MM.1S (cell line): ENCODE measurements at regions not wholly inside any gene's neighbourhood (a gene's known extent, or its start where the extent isn't known, plus 50 kb on each side); places are given as distances from the start of the nearest gene placed in this dataset.

Experiments
- DNase-seq: peaks from one replicate; pipeline ENCODE4 v3.0.0-alpha.2; 2015
- H2AFZ ChIP-seq: fragments of 300-600 bp; sonication (generic); 2 replicates; pipeline ENCODE4 v1.6.0; 2016; ENCODE audit warnings: antibody characterized with exemption, low read length
- H3F3A ChIP-seq: fragments of 300-600 bp; sonication (generic); 2 replicates; pipeline ENCODE4 v1.6.1; 2016; ENCODE audit warnings: mild to moderate bottlenecking, antibody characterized with exemption, low read length, moderate library complexity, mixed read lengths; ENCODE audit not compliant: insufficient read depth
- H3K27ac ChIP-seq: fragments of 300-600 bp; sonication (generic); 2 replicates; pipeline ENCODE4 v1.5.1; 2016; ENCODE audit warnings: mild to moderate bottlenecking, low read length
- H3K27me3 ChIP-seq: fragments of 300-600 bp; sonication (generic); replicated peaks from 2 replicates; pipeline ENCODE4 v1.6.0; 2016; ENCODE audit warnings: low read length; ENCODE audit not compliant: insufficient read depth
- H3K36me3 ChIP-seq: fragments of 300-600 bp; sonication (generic); replicated peaks from 2 replicates; pipeline ENCODE4 v1.6.1; 2016; ENCODE audit warnings: mild to moderate bottlenecking, low read length, mixed read lengths; ENCODE audit not compliant: insufficient read depth
- H3K4me1 ChIP-seq: fragments of 300-600 bp; sonication (generic); 2 replicates; pipeline ENCODE4 v1.6.1; 2016; ENCODE audit warnings: low read length, mixed read lengths
- H3K4me2 ChIP-seq: fragments of 300-600 bp; sonication (generic); 2 replicates; pipeline ENCODE4 v1.6.0; 2016; ENCODE audit warnings: low read depth, low read length
- H3K4me3 ChIP-seq: fragments of 300-600 bp; sonication (generic); 2 replicates; pipeline ENCODE4 v1.5.1; 2016; ENCODE audit warnings: low read length, mixed read lengths
- H3K79me2 ChIP-seq: fragments of 300-600 bp; sonication (generic); 2 replicates; pipeline ENCODE4 v1.6.1; 2016; ENCODE audit warnings: mixed run types, low read length, mixed read lengths
- H3K9ac ChIP-seq: fragments of 300-600 bp; sonication (generic); 2 replicates; pipeline ENCODE4 v1.6.1; 2016; ENCODE audit warnings: low read length, mixed read lengths
- H3K9me2 ChIP-seq: fragments of 300-600 bp; sonication (generic); replicated peaks from 2 replicates; pipeline ENCODE4 v1.6.1; 2016; ENCODE audit warnings: mild to moderate bottlenecking, low read length, mixed read lengths; ENCODE audit not compliant: insufficient read depth
- H3K9me3 ChIP-seq: fragments of 300-600 bp; sonication (generic); replicated peaks from 2 replicates; pipeline ENCODE4 v1.6.1; 2016; ENCODE audit warnings: mild to moderate bottlenecking, low read length, mixed read lengths; ENCODE audit not compliant: insufficient read depth
- H4K20me1 ChIP-seq: fragments of 300-600 bp; sonication (generic); 2 replicates; pipeline ENCODE4 v1.6.1; 2016; ENCODE audit warnings: mild to moderate bottlenecking, low read length, moderate library complexity, mixed read lengths; ENCODE audit not compliant: insufficient read depth
- CTCF ChIP-seq: fragments of 300-600 bp; sonication (generic); IDR thresholded peaks from 2 replicates; pipeline ENCODE4 v1.5.1; 2016; ENCODE audit warnings: antibody characterized with exemption, low read length, mixed read lengths
- EZH2 ChIP-seq: fragments of 300-600 bp; sonication (generic); optimal IDR thresholded peaks from 2 replicates; pipeline ENCODE3; 2017; ENCODE audit warnings: low read depth, mild to moderate bottlenecking, antibody characterized with exemption, low read length, mixed read lengths
- EZH2phosphoT487 ChIP-seq: fragments of 300-600 bp; sonication (generic); IDR thresholded peaks from 2 replicates; pipeline ENCODE4 v1.6.1; 2018; ENCODE audit warnings: antibody characterized with exemption, low read length

GRCh38 chr4:20109391-20109790 lies 142.3 kb upstream of the SLIT2 start:
- Histone ChIP-seq H3K27ac (no peak overlapping the region), H3K9me2 (no peaks in the 10 kb centered on the region), H2AFZ (no peak overlapping the region), H3K9me3 (no peaks in the 10 kb centered on the region), H3K36me3 (no peaks in the 10 kb centered on the region), H3K79me2 (no peaks in the 10 kb centered on the region), H3K4me1 (no peaks in the 10 kb centered on the region), H4K20me1 (no peaks in the 10 kb centered on the region), H3F3A (no peaks in the 10 kb centered on the region), H3K9ac (no peak overlapping the region), H3K27me3 (no peaks in the 10 kb centered on the region), H3K4me3 (no peak overlapping the region), H3K4me2 (no peak overlapping the region)
- no peak for TF ChIP-seq EZH2phosphoT487
- TF ChIP-seq EZH2 = no peak
- TF ChIP-seq CTCF = no peak
- no peak for DNase-seq

- Histone ChIP-seq H3K36me3 (no peaks in the 10 kb centered on the region), H3K4me1 (no peaks in the 10 kb centered on the region), H3K79me2 (no peaks in the 10 kb centered on the region), H3K27me3 (no peaks in the 10 kb centered on the region), H2AFZ (no peak overlapping the region), H3K9me3 (no peaks in the 10 kb centered on the region), H3F3A (no peaks in the 10 kb centered on the region), H3K4me2 (no peak overlapping the region), H3K27ac (no peak overlapping the region), H4K20me1 (no peaks in the 10 kb centered on the region), H3K9me2 (no peaks in the 10 kb centered on the region), H3K9ac (no peak overlapping the region), H3K4me3 (no peak overlapping the region)
- no peak for DNase-seq
- no peak for TF ChIP-seq EZH2
- no peak for TF ChIP-seq EZH2phosphoT487
- TF ChIP-seq CTCF = no peak
These were observed 144.8 kb upstream of the SLIT2 start for GRCh38 chr4:20106921-20107320.

GRCh38 chr4:20101831-20102230 lies 149.9 kb upstream of the SLIT2 start:
- H4K20me1 ChIP-seq = no peaks in the 10 kb centered on the region
- no peaks in the 10 kb centered on the region for H3K79me2 ChIP-seq
- no peak overlapping the region for H2AFZ ChIP-seq
- H3K9me2 ChIP-seq = no peaks in the 10 kb centered on the region
- no peaks in the 10 kb centered on the region for H3F3A ChIP-seq
- H3K27ac ChIP-seq = no peak overlapping the region
- H3K36me3 ChIP-seq = no peaks in the 10 kb centered on the region
- TF ChIP-seq EZH2 (no peak), CTCF (no peak), EZH2phosphoT487 (no peak)
- H3K4me1 ChIP-seq = no peaks in the 10 kb centered on the region
- no peaks in the 10 kb centered on the region for H3K27me3 ChIP-seq
- H3K9me3 ChIP-seq = no peaks in the 10 kb centered on the region
- H3K4me2 ChIP-seq = no peak overlapping the region
- no peak for DNase-seq
- H3K4me3 ChIP-seq = no peak overlapping the region
- H3K9ac ChIP-seq = no peak overlapping the region
